ENCODE measurements at regions not wholly inside any gene's neighbourhood (a gene's known extent, or its start where the extent isn't known, plus 50 kb on each side); places are given as distances from the start of the nearest gene placed in this dataset.

- Histone ChIP-seq H3K4me3 (ENCODE audit: low read length in 2 of 2) (no peak overlapping the region), H3K4me1 (ENCODE audit: control insufficient read depth in 2 of 2, insufficient read depth in 2 of 2, low read length in 2 of 2) (no peaks in the 10 kb centered on the region), H3K36me3 (ENCODE audit: control insufficient read depth in 2 of 2, insufficient read depth in 2 of 2, low read length in 1 of 2) (no peaks in the 10 kb centered on the region), H3K27ac (ENCODE audit: low read depth in 1 of 2, low read length in 1 of 2) (no peak overlapping the region), H3K9me3 (ENCODE audit: control insufficient read depth in 2 of 2, insufficient read depth in 1 of 2, low read length in 1 of 2) (no peaks in the 10 kb centered on the region), H3K27me3 (ENCODE audit: control insufficient read depth in 2 of 2, insufficient read depth in 1 of 2, low read length in 1 of 2) (no peaks in the 10 kb centered on the region)
- 86% methylated on average over 2 of the region's 2 CpGs for WGBS
- no peak for DNase-seq (ENCODE audit: low read depth in 6 of 9, low spot score in 9 of 9)
Measured at GRCh38 chr12:23039834-23040233, 414.9 kb downstream of the ETNK1 start.

- 94% methylated on average over 2 of the region's 2 CpGs for WGBS
- DNase-seq (ENCODE audit: low read depth in 6 of 9, low spot score in 9 of 9): no peak
- Histone ChIP-seq H3K4me1 (ENCODE audit: control insufficient read depth in 2 of 2, insufficient read depth in 2 of 2, low read length in 2 of 2) (no peaks in the 10 kb centered on the region), H3K27ac (ENCODE audit: low read depth in 1 of 2, low read length in 1 of 2) (no peak overlapping the region), H3K36me3 (ENCODE audit: control insufficient read depth in 2 of 2, insufficient read depth in 2 of 2, low read length in 1 of 2) (no peaks in the 10 kb centered on the region), H3K27me3 (ENCODE audit: control insufficient read depth in 2 of 2, insufficient read depth in 1 of 2, low read length in 1 of 2) (no peaks in the 10 kb centered on the region), H3K4me3 (ENCODE audit: low read length in 2 of 2) (no peak overlapping the region), H3K9me3 (ENCODE audit: control insufficient read depth in 2 of 2, insufficient read depth in 1 of 2, low read length in 1 of 2) (no peaks in the 10 kb centered on the region)
Measured at GRCh38 chr12:23041774-23042173, 416.8 kb downstream of the ETNK1 start.

GRCh38 chr12:23043646-23044045 is 418.7 kb downstream of the ETNK1 start:
- Histone ChIP-seq H3K4me3 (ENCODE audit: low read length in 2 of 2) (no peak overlapping the region), H3K27ac (ENCODE audit: low read depth in 1 of 2, low read length in 1 of 2) (no peak overlapping the region), H3K27me3 (ENCODE audit: control insufficient read depth in 2 of 2, insufficient read depth in 1 of 2, low read length in 1 of 2) (no peaks in the 10 kb centered on the region), H3K9me3 (ENCODE audit: control insufficient read depth in 2 of 2, insufficient read depth in 1 of 2, low read length in 1 of 2) (no peaks in the 10 kb centered on the region), H3K36me3 (ENCODE audit: control insufficient read depth in 2 of 2, insufficient read depth in 2 of 2, low read length in 1 of 2) (no peaks in the 10 kb centered on the region), H3K4me1 (ENCODE audit: control insufficient read depth in 2 of 2, insufficient read depth in 2 of 2, low read length in 2 of 2) (no peaks in the 10 kb centered on the region)
- 100% methylated on average over 1 of the region's 1 CpG for WGBS
- DNase-seq (ENCODE audit: low read depth in 6 of 9, low spot score in 9 of 9): no peak

GRCh38 chr12:23049180-23049579 is 424.2 kb downstream of the ETNK1 start:
- no peak overlapping the region for H3K4me3 ChIP-seq (ENCODE audit: low read length in 2 of 2)
- H3K27me3 ChIP-seq (ENCODE audit: control insufficient read depth in 2 of 2, insufficient read depth in 1 of 2, low read length in 1 of 2): no peaks in the 10 kb centered on the region
- no peak for DNase-seq (ENCODE audit: low read depth in 6 of 9, low spot score in 9 of 9)
- WGBS: 94% methylated on average over 1 of the region's 1 CpG
- H3K9me3 ChIP-seq (ENCODE audit: control insufficient read depth in 2 of 2, insufficient read depth in 1 of 2, low read length in 1 of 2): no peaks in the 10 kb centered on the region
- no peak overlapping the region for H3K27ac ChIP-seq (ENCODE audit: low read depth in 1 of 2, low read length in 1 of 2)
- H3K36me3 ChIP-seq (ENCODE audit: control insufficient read depth in 2 of 2, insufficient read depth in 2 of 2, low read length in 1 of 2): no peaks in the 10 kb centered on the region
- no peaks in the 10 kb centered on the region for H3K4me1 ChIP-seq (ENCODE audit: control insufficient read depth in 2 of 2, insufficient read depth in 2 of 2, low read length in 2 of 2)

- Histone ChIP-seq H3K9me3 (ENCODE audit: control insufficient read depth in 2 of 2, insufficient read depth in 1 of 2, low read length in 1 of 2) (no peaks in the 10 kb centered on the region), H3K36me3 (ENCODE audit: control insufficient read depth in 2 of 2, insufficient read depth in 2 of 2, low read length in 1 of 2) (no peaks in the 10 kb centered on the region), H3K27ac (ENCODE audit: low read depth in 1 of 2, low read length in 1 of 2) (no peak overlapping the region), H3K27me3 (ENCODE audit: control insufficient read depth in 2 of 2, insufficient read depth in 1 of 2, low read length in 1 of 2) (no peaks in the 10 kb centered on the region), H3K4me3 (ENCODE audit: low read length in 2 of 2) (no peak overlapping the region), H3K4me1 (ENCODE audit: control insufficient read depth in 2 of 2, insufficient read depth in 2 of 2, low read length in 2 of 2) (no peaks in the 10 kb centered on the region)
- peak in 1 of 9 donors; percentile 4 for DNase-seq (ENCODE audit: low read depth in 6 of 9, low spot score in 9 of 9)
- WGBS: 21% methylated on average over 4 of the region's 4 CpGs
Measured at GRCh38 chr12:23055004-23055403, 430.0 kb downstream of the ETNK1 start.

GRCh38 chr12:23057571-23057970 is 432.6 kb downstream of the ETNK1 start:
- DNase-seq (ENCODE audit: low read depth in 6 of 9, low spot score in 9 of 9): no peak
- Histone ChIP-seq H3K36me3 (ENCODE audit: control insufficient read depth in 2 of 2, insufficient read depth in 2 of 2, low read length in 1 of 2) (no peaks in the 10 kb centered on the region), H3K9me3 (ENCODE audit: control insufficient read depth in 2 of 2, insufficient read depth in 1 of 2, low read length in 1 of 2) (no peaks in the 10 kb centered on the region), H3K27ac (ENCODE audit: low read depth in 1 of 2, low read length in 1 of 2) (no peak overlapping the region), H3K4me3 (ENCODE audit: low read length in 2 of 2) (no peak overlapping the region), H3K4me1 (ENCODE audit: control insufficient read depth in 2 of 2, insufficient read depth in 2 of 2, low read length in 2 of 2) (no peaks in the 10 kb centered on the region), H3K27me3 (ENCODE audit: control insufficient read depth in 2 of 2, insufficient read depth in 1 of 2, low read length in 1 of 2) (no peaks in the 10 kb centered on the region)
- 83% methylated on average over 2 of the region's 2 CpGs for WGBS

GRCh38 chr12:23060161-23060560 is 435.2 kb downstream of the ETNK1 start:
- Histone ChIP-seq H3K9me3 (ENCODE audit: control insufficient read depth in 2 of 2, insufficient read depth in 1 of 2, low read length in 1 of 2) (no peaks in the 10 kb centered on the region), H3K27me3 (ENCODE audit: control insufficient read depth in 2 of 2, insufficient read depth in 1 of 2, low read length in 1 of 2) (no peaks in the 10 kb centered on the region), H3K4me1 (ENCODE audit: control insufficient read depth in 2 of 2, insufficient read depth in 2 of 2, low read length in 2 of 2) (no peaks in the 10 kb centered on the region), H3K36me3 (ENCODE audit: control insufficient read depth in 2 of 2, insufficient read depth in 2 of 2, low read length in 1 of 2) (no peaks in the 10 kb centered on the region), H3K27ac (ENCODE audit: low read depth in 1 of 2, low read length in 1 of 2) (no peak overlapping the region), H3K4me3 (ENCODE audit: low read length in 2 of 2) (no peak overlapping the region)
- no peak for DNase-seq (ENCODE audit: low read depth in 6 of 9, low spot score in 9 of 9)
- WGBS: 95% methylated on average over 3 of the region's 3 CpGs

- H3K4me3 ChIP-seq (ENCODE audit: low read length in 2 of 2): no peak overlapping the region
- H3K27ac ChIP-seq (ENCODE audit: low read depth in 1 of 2, low read length in 1 of 2): no peak overlapping the region
- H3K9me3 ChIP-seq (ENCODE audit: control insufficient read depth in 2 of 2, insufficient read depth in 1 of 2, low read length in 1 of 2): no peaks in the 10 kb centered on the region
- 88% methylated on average over 3 of the region's 3 CpGs for WGBS
- no peaks in the 10 kb centered on the region for H3K27me3 ChIP-seq (ENCODE audit: control insufficient read depth in 2 of 2, insufficient read depth in 1 of 2, low read length in 1 of 2)
- no peaks in the 10 kb centered on the region for H3K4me1 ChIP-seq (ENCODE audit: control insufficient read depth in 2 of 2, insufficient read depth in 2 of 2, low read length in 2 of 2)
- DNase-seq (ENCODE audit: low read depth in 6 of 9, low spot score in 9 of 9): no peak
- H3K36me3 ChIP-seq (ENCODE audit: control insufficient read depth in 2 of 2, insufficient read depth in 2 of 2, low read length in 1 of 2): no peaks in the 10 kb centered on the region
Measured at GRCh38 chr12:23063206-23063605, 438.2 kb downstream of the ETNK1 start.

GRCh38 chr12:23066095-23066494 is 441.1 kb downstream of the ETNK1 start:
- no peak overlapping the region for H3K4me3 ChIP-seq (ENCODE audit: low read length in 2 of 2)
- no peak overlapping the region for H3K27ac ChIP-seq (ENCODE audit: low read depth in 1 of 2, low read length in 1 of 2)
- no peaks in the 10 kb centered on the region for H3K9me3 ChIP-seq (ENCODE audit: control insufficient read depth in 2 of 2, insufficient read depth in 1 of 2, low read length in 1 of 2)
- whole genome bisulfite sequencing: 95% methylated on average over 1 of the region's 1 CpG
- no peak for DNase-seq (ENCODE audit: low read depth in 6 of 9, low spot score in 9 of 9)
- H3K36me3 ChIP-seq (ENCODE audit: control insufficient read depth in 2 of 2, insufficient read depth in 2 of 2, low read length in 1 of 2): no peaks in the 10 kb centered on the region
- H3K4me1 ChIP-seq (ENCODE audit: control insufficient read depth in 2 of 2, insufficient read depth in 2 of 2, low read length in 2 of 2): no peaks in the 10 kb centered on the region
- H3K27me3 ChIP-seq (ENCODE audit: control insufficient read depth in 2 of 2, insufficient read depth in 1 of 2, low read length in 1 of 2): no peaks in the 10 kb centered on the region

- DNase-seq (ENCODE audit: low read depth in 6 of 9, low spot score in 9 of 9): no peak
- WGBS: 94% methylated on average over 2 of the region's 2 CpGs
Measured at GRCh38 chr12:23083267-23083666, 458.3 kb downstream of the ETNK1 start.

More at GRCh38 chr12:23083267-23083666, 458.3 kb downstream of the ETNK1 start:
- no peaks in the 10 kb centered on the region for H3K27me3 ChIP-seq (ENCODE audit: control insufficient read depth in 2 of 2, insufficient read depth in 1 of 2, low read length in 1 of 2)
- H3K27ac ChIP-seq (ENCODE audit: low read depth in 1 of 2, low read length in 1 of 2): no peak overlapping the region
- no peaks in the 10 kb centered on the region for H3K4me1 ChIP-seq (ENCODE audit: control insufficient read depth in 2 of 2, insufficient read depth in 2 of 2, low read length in 2 of 2)
- H3K4me3 ChIP-seq (ENCODE audit: low read length in 2 of 2): no peak overlapping the region
- H3K36me3 ChIP-seq (ENCODE audit: control insufficient read depth in 2 of 2, insufficient read depth in 2 of 2, low read length in 1 of 2): no peaks in the 10 kb centered on the region
- no peaks in the 10 kb centered on the region for H3K9me3 ChIP-seq (ENCODE audit: control insufficient read depth in 2 of 2, insufficient read depth in 1 of 2, low read length in 1 of 2)
